ENCODE measurements at regions not wholly inside any gene's neighbourhood (a gene's known extent, or its start where the extent isn't known, plus 50 kb on each side); places are given as distances from the start of the nearest gene placed in this dataset.
"Not testable (repeated sequence)": the region's sequence is repeated elsewhere in the genome, so short reads cannot be mapped to it uniquely, and the experiment has no call there.

GRCh38 chr10:2881720-2882620 is 185.4 kb upstream of the PFKP start:
- no peaks in the 10 kb centered on the region for H3K4me1 Mint-ChIP-seq (ENCODE audit: insufficient read depth, unreplicated experiment)
- intact Hi-C loops (cut with micrococcal nuclease): no loop called here
- H3K27ac Mint-ChIP-seq (ENCODE audit: low read depth, unreplicated experiment): no peak overlapping the region
- ChIA-PET POLR2A (no interaction called here), CTCF (interaction anchor here (0.7 to 1.1 kb wide), 2 partner anchors 20 to 71 kb away, joined by 3 to 5 read pairs; no protein-coding TSS in a partner anchor)
- no peaks in the 10 kb centered on the region for H3K9me3 Mint-ChIP-seq (ENCODE audit: unreplicated experiment)
- TF ChIP-seq CTCF (IDR thresholded peaks at IDR 0.05; ENCODE audit: unreplicated experiment): no peak
- H3K4me3 Mint-ChIP-seq (ENCODE audit: unreplicated experiment): no peak overlapping the region
- H3K36me3 Mint-ChIP-seq (ENCODE audit: insufficient read depth, unreplicated experiment): peaks cover 5% of the 10 kb centered on the region
- no TSS peak for BruUV-seq (replicated peaks)
- peaks cover 44% of the 10 kb centered on the region for H3K27me3 Mint-ChIP-seq (ENCODE audit: insufficient read depth, unreplicated experiment)
- no peak for DNase-seq (ENCODE audit: unreplicated experiment)

GRCh38 chr10:2880050-2880449 is 187.3 kb upstream of the PFKP start:
- POLR2A ChIA-PET; H3K4me1 Mint-ChIP-seq (ENCODE audit: insufficient read depth, unreplicated experiment); H3K4me3 Mint-ChIP-seq (ENCODE audit: unreplicated experiment); H3K36me3 Mint-ChIP-seq (ENCODE audit: insufficient read depth, unreplicated experiment); H3K27ac Mint-ChIP-seq (ENCODE audit: low read depth, unreplicated experiment); H3K9me3 Mint-ChIP-seq (ENCODE audit: unreplicated experiment); intact Hi-C loops (cut with micrococcal nuclease); BruUV-seq (replicated peaks); DNase-seq (ENCODE audit: unreplicated experiment); CTCF ChIA-PET: not testable (repeated sequence)
- peaks cover 30% of the 10 kb centered on the region for H3K27me3 Mint-ChIP-seq (ENCODE audit: insufficient read depth, unreplicated experiment)

GRCh38 chr10:2878818-2879217 is 188.5 kb upstream of the PFKP start:
- Mint-ChIP-seq H3K9me3 (ENCODE audit: unreplicated experiment) (no peaks in the 10 kb centered on the region), H3K27me3 (ENCODE audit: insufficient read depth, unreplicated experiment) (peaks cover 30% of the 10 kb centered on the region), H3K27ac (ENCODE audit: low read depth, unreplicated experiment) (no peak overlapping the region), H3K4me1 (ENCODE audit: insufficient read depth, unreplicated experiment) (no peaks in the 10 kb centered on the region), H3K4me3 (ENCODE audit: unreplicated experiment) (no peak overlapping the region), H3K36me3 (ENCODE audit: insufficient read depth, unreplicated experiment) (peaks cover 5% of the 10 kb centered on the region)
- intact Hi-C loops (cut with micrococcal nuclease): no loop called here
- BruUV-seq (replicated peaks): no TSS peak
- no peak for DNase-seq (ENCODE audit: unreplicated experiment)
- POLR2A ChIA-PET: no interaction called here
- CTCF ChIA-PET: no interaction called here
- TF ChIP-seq CTCF (IDR thresholded peaks at IDR 0.05; ENCODE audit: unreplicated experiment): no peak

- Mint-ChIP-seq H3K4me3 (ENCODE audit: unreplicated experiment) (no peak overlapping the region), H3K9me3 (ENCODE audit: unreplicated experiment) (no peaks in the 10 kb centered on the region), H3K4me1 (ENCODE audit: insufficient read depth, unreplicated experiment) (no peaks in the 10 kb centered on the region), H3K36me3 (ENCODE audit: insufficient read depth, unreplicated experiment) (peaks cover 5% of the 10 kb centered on the region), H3K27ac (ENCODE audit: low read depth, unreplicated experiment) (no peak overlapping the region), H3K27me3 (ENCODE audit: insufficient read depth, unreplicated experiment) (peaks cover 16% of the 10 kb centered on the region)
- CTCF ChIA-PET: no interaction called here
- intact Hi-C loops (cut with micrococcal nuclease): no loop called here
- no peak for TF ChIP-seq CTCF (IDR thresholded peaks at IDR 0.05; ENCODE audit: unreplicated experiment)
- POLR2A ChIA-PET: no interaction called here
- DNase-seq (ENCODE audit: unreplicated experiment): no peak
- BruUV-seq (replicated peaks): no TSS peak
Observed at GRCh38 chr10:2876032-2876431, 191.3 kb upstream of the PFKP start.

All from MCF 10A (cell line).